ENCODE measurements at regions not wholly inside any gene's neighbourhood (a gene's known extent, or its start where the extent isn't known, plus 50 kb on each side); places are given as distances from the start of the nearest gene placed in this dataset.

DNA sequence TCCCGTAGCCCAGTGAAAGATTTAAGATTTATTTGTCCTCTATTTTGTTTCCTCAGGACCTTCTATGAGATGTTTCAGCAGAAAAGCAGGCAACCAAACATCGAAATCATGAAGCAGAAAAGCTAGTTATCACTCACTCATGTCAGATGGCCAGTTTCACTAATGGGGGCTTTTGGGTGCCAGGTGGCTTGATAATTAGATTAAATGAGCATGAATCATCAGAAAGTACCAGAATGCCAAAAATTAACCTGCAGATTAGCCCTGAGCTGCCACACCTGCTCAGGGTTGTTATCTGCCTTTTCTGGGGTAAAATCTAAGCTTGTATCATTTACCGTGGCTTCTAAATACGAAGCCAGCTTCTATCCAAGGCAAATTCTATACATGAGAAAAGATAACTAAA lies 1017.5 kb downstream of the XPNPEP1 start:
- DNase-seq: no peak

DNA sequence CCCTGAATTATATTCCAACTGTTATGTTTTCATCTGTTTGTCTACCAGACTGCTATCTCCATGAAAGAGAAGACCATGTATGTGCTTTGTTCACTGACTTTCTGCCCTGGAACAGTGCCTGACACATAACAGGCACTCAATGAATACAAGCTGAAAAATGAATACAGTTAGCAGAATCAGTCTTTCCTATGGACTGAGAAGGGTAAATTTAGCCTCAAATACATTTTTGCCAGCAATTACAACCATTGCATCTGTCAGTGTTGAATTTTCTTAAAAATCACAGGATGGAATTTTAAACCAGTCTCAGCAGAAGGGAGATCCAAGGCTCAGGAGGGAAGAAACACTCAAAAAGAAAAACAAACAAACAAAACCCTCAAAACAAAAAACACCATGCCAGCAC lies 1018.1 kb downstream of the XPNPEP1 start:
- DNase-seq: no peak

DNA sequence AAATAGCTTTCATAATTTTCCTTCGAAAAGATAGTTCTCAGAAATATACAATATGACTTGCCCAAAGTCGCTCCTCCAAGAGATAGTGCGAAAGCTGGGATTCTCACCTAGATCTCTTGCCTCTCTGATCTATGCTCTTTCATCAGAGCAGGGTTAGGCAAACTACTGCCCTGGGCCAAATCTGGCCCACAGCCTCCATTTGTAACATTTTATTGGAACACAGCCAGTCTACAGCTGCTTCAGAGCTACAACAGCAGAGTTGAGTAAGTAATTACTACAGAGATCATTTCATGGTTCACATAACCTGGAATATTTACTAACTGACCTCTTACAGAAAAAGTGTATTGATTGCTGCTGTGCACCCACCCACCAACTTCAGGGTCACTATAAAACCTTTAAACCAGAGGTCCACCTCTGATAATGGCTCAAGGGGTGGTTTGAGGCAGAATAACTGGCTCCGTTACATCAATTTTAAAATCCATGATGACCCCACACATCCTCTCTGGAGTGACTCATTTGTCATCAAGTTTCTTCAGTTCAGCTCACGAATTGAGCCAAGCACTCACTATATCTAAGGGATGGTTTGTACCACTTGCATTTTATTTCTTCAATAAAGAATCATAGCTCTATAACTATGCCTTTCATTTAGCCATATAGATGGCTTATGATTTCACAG lies 1019.0 kb downstream of the XPNPEP1 start:
- DNase-seq: no peak

DNA sequence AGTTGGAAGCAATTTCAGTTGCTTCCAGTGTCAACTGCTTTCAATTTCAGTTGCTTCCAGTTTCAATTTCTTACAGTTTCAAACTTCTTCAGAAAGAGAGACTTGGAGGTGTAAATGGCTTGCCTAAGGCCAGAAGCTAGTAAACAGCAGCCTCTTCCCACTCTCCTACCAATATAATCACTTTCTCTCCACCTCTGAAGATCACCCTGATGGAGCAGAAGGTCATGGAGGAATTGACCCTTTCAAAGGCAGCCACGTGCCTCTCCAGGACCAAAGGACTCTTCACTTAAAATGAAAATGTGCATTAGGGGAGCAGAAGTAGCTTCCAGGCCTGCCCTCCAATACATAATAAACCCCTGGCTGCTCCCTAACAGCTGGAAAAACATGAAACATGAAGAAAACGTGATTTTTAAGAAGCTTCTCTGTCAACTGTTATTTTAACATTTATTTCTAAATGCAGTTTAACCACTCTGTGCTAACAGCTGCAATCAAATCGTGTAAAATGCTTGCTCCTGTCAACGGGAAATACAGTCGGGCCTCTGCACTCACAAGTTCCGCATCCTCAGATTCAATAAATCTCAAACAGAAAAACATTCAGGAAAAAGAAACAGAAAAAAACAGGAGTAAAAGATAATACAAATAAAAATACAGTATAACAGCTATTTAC lies 1020.6 kb downstream of the XPNPEP1 start:
- DNase-seq: no peak

DNA sequence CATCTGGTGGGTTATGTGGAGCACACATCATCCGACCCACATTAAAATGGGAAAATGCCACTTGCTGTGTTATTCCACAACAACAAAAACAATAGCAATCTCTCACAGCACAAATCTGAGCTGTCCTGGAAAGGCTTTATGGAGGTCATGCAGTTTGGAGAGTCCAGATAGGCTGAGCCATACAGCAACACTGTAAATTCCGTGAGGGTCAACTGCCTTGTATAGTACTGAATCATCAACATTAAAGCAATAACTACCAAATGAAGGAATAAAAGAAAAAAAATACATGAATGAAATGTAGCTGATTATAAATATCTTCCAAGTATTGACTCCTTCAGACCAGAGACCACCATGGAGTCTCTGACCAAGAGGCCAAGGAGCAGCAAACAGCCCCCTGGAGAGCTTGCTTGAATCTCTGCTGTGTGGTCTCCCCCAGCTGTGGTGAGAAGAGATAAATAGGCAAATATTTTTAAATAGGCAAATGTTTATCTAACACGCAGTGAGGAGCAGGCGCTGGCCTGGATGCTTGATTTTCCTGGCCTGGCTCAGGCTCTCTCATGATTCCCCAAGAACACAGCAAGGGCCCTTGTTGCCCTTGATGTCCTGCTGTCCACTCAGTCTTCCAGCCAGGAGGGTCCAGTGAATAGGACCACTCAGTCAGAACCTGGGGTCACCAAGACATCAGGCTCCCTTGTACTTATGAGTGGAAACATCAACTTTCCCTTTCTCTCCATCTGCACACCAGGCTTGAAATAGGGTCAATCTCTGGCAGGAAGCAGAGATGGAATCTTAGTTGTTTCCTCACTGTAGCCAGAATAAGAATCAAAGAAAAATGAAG lies 1021.3 kb downstream of the XPNPEP1 start:
- no peak for DNase-seq

DNA sequence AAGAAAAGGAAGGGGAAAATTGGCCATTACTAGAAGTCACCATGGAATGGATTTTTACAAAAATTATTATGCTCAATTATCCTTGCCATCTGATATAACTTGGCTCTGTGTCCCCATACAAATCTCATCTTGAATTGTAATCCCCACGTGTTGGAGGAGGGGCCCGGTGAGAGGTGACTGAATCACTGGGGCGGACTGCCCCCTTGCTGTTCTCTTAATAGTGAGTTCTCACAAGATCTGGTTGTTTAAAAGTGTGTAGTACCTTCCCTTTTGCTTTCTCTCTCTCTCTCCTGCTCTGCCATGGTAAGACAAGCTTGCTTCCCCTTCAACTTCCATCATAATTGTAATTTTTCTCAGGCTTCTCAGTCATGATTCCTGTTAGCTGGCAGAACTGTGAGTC lies 1023.6 kb downstream of the XPNPEP1 start:
- no peak for DNase-seq

DNA sequence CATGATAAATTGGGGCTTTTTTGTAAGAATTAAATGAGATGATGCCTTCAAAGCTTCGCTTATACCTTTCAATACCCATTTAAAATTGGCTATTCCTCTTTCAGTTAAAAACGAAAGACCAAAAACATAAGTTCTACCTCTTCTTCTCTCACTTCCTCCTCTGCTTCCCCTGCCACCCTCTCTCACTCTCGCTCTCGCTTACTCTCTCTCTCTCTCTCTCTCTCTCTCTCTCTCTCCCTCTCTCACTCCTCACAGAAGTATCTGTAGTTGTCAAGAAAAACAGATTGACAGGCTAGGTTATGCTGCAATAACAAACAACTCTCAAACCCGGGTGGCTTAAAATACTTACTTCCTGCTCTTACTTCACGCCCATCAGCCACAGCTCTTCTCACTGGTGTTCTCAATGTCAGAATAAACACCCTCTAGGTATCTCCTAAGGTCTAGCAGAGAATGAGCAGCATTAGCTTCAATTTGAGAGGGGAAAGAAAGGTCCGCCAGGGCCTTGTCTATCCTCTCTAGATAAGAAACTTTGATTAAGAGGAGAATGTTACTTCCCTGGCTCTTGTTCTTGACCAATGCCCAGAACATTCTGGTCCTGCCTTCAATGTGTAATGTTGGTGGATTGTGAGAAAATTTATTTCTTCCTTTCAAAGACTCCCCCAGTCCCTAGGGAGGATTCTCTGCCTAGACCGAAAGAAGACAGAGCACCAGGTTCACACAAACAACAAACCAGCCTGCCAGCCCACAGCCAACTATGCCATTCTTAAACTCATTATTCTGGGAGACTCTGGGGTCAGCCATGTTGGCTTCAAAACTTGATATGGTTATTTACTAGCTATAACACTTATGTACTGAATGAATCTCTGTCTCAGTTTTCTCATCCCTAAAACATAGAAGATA lies 1028.7 kb downstream of the XPNPEP1 start:
- no peak for DNase-seq

DNA sequence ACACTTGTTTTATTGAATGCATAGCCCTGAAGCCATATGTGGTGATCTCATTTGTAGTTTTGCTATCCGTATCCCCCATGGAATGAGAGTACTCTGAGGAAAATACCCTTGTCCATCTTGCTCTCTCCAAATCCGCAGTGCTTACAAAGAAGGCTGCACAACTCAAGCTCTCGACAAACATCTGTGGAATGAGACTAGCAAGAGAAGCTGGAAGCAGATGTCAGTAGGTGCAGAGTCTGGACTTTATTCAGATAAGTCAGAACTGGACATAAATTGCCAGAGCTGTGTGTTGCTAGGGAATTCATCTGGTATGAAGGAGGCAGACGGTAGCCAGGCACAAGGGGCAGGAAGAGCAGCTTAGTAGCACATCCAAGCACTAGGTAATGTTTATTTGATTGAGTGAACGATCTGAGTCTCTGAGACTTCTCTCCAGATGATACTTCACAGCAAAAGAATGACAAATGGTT lies 1046.2 kb downstream of the XPNPEP1 start:
- DNase-seq: no peak

DNA sequence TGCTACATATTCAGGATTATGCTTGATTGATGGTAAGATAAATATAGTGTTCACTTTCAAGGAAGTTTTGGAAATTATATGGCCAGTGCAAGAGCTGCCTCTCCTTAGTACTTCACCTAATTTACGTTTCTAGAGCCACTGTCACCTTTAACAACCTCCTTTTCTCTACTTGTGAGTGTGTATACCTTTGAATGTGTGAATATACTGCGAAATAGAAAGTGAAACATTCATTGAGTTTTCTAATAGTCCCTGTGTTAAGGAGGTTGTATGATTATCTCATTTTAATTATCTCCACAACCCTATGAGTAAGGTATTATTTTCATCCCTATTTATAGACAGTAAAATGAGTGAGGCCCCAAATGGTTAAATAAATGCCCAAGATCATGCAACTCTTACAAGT lies 1050.5 kb downstream of the XPNPEP1 start:
- no peak for DNase-seq

DNA sequence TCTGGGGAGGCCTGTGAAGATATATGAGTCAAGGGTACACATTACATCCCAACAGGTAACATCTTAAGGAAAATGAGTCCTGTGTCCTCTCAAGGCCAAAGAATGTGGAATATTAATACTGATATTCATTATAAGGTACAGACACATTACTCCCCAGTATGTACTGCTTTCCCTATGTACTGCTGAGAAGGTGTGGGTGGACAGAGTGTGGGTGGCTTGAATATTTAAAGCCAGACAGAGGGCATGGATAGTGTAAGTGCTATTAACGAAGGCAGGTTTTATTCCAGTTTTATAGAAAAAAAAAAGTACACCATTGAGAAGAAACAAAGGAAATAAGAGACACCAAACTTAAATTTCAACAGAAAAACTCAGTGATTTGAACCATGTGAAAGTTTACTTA lies 1054.4 kb downstream of the XPNPEP1 start:
- DNase-seq: no peak

DNA sequence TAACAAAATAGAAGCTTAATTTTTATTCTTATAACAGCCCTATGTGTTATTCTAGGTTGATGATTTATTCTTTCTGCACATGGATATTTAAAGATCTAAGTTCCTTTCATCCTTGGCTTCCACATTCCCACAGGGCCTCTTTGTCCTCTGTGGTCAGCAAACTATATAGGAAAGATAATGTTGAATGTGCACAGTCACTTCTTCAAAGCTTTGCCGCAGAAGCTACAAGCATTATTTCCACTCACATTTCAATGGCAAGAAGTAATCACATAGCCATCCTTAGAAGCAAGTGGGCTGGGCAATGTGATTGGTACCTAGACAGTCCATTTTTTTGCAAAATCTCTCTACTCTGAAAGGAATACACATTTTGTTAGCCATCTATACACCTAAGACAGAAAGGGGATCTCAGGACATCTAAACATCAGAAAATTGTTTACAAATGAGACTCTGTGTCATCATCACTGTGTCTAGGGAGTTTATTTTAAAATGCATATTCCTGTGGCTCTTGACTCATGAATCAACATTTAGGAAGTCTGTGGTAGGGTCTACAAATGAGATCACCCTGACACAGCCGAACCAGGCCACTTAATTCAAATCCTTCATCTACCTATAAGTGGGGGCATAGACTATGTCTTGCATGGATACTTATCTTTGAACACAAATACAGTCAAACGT lies 1060.5 kb downstream of the XPNPEP1 start:
- DNase-seq: no peak

DNA sequence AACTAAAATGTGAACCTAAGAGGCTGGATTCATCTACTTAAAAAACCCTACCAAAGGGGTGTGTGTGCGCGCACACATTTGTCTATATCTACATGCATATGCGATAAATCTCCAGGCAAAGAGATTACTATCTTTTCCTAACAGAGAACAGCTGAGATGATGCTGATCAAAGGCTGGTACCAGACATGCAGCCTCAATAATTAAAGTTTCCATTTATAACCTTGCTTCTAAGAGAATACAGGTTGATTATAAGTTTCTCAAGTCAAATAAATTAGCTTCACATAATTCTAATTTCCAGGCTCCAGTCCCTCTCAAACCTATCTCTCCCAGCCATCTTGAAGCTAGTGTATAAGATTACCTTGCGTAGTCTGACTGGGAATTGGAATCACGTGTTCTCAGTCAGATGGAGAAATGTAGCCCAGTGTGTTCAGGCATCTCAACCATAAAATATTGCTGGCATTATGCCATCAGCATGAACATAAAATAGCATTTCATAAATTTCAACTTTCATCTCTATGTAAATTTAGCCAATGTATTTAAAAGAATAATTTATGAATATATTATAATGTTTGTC lies 1062.0 kb downstream of the XPNPEP1 start:
- no peak for DNase-seq

DNA sequence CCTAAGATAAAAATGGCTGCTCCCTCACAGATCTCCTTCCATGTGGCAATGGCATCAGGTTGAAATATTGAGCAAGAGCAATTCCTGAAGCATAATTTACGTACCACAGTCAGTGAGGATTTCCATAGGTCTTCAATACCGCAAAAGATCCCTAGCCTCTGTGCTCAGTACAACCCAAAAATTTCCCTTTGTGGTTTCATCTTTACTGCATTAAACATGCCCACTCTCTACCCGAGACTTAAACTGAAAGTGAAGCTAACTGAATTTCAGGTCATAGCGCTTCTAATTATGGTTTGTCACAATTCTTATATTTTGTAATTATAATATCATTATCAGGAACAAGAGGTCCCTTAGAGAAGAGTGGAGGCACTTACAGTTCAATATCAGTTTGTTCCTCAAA lies 1071.1 kb downstream of the XPNPEP1 start:
- no peak for DNase-seq

DNA sequence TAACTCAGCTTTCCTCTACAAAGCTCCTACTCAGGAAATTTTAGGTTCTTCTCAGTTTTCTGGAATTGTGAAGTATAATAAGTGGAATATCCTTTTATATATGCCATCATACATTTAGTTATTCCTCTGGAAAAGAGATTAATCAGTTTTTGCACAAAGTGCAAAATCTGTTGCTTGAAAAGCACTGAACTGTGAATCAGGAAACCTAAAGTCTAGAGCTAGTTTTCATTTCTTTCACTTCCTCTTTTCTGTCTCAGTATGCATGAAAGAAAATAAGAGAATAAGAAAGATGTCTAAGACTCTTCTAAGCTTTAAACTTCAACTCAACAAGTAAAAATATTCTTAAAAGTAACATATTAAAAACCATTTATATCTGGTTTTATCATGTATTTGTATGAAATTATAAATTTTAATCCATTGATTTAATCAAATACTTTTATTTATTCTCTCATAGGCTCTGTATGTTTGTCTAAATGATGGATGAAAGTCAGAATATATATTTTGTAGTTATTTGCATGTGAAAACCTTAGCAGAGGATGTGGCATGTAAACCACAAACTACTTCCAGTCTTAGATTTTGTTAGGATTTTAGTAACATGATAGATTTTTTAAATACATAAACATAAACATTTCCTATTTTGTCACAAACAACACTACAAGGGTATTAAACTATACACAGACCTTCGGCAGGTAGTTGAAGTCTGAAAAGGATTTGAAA lies 1073.0 kb downstream of the XPNPEP1 start:
- no peak for DNase-seq

DNA sequence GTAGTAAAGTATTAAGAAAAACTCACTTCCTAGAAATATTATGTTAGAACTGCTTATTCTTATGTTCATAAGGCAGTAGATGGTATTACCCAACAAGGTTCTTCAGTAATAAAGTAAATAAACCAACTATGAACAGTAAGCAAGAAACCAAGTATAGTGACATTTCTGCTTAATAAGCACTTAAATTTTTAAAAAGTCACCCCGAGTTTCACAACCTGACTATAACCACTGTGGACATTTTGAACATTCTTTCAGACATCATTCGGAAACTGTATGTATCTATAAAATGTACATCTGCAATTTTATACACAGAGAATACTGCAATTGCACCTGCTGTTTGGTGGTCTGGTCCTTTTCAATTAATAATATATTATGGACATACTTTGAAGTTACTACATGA lies 1073.6 kb downstream of the XPNPEP1 start:
- DNase-seq: no peak

DNA sequence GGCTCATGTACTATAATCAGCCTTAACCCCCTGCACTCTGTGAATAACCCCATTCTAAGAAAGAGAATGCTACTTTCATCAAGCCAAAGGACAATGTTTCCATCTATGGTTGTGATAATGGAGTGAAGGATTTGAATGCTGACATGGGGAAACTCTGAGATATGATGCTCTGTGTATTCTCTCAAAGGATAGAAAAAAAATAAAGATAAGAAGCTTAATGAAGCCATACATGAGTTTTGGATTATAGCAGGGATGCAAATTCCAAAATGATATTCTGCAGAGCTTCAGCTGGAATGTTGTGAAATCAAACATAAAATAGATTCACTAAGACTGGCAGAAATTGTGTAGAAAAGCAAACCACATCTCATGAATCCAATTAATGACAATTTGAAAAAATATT lies 1074.1 kb downstream of the XPNPEP1 start:
- no peak for DNase-seq

DNA sequence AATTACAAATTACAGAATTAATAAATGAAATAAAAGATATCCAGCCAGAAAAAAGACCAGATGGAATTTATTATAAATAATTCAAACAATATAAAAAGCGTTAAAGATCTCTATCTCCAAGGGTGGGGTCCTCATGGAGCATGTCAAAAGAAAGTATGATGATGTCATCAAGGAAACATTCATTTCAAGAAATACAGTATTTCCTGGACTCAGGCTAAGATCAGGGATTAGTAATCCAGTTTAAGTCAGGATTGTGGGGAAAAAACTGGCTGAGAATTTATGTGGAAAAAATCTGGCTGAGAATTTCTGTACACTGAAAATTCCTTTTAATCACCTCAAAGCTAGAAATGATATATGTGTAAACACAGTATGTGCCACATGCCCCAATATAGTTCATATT lies 1075.3 kb downstream of the XPNPEP1 start:
- DNase-seq: no peak

DNA sequence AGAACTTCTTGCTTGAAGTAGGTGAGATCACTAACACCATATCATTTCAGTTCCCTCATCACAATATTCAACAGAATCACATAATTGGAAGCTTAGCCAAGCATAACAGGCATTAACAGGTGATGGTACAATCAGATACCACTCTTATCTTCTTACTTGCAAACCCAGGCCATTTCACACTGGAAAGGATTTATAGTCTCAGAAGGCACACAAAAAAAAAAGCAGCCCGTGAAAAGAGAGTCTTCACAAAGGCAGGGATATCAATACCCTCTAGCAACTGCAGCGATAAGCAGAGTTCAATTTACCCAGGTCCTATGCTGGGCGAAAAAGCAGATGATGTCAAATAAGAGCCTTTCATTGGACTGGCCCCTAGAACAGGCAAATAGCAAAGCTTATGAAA lies 1082.4 kb downstream of the XPNPEP1 start:
- no peak for DNase-seq

DNA sequence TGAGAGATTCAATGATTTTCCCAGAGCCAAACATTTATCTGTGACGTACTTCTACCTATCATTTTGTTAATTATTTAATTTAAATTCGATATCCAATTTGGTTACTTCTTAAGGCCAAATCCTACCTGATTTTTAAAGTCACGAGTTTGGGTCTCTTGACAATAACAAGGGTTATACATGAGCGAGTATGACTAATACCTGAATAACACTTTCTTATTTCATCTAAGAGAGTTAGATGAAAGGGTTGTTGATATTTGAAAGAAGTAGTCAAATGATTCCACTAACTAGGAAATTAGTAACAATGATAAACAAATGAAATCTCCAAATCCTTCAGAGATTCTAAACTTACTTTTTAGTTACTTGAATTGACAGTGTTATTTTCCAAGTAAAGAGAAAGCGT lies 1086.9 kb downstream of the XPNPEP1 start:
- no peak for DNase-seq

DNA sequence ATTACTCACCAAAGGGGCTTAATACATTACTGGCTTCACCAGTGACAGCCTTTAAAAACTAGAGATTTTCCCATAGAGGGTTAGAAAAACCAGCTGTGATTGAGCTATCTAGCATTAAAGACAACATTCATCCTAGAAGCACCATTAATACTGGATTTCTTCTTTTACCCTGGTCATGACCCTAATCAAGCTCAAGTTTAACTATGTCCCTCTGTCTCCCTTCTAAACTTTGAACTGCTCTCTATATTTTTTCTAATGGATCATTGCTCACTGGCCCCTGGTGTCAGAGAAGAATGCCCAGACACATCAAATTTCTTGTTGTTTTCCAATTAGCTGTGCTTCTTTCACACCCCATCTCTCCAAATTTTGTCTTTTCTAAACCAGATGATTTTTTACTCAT lies 1101.3 kb downstream of the XPNPEP1 start:
- no peak for DNase-seq

DNA sequence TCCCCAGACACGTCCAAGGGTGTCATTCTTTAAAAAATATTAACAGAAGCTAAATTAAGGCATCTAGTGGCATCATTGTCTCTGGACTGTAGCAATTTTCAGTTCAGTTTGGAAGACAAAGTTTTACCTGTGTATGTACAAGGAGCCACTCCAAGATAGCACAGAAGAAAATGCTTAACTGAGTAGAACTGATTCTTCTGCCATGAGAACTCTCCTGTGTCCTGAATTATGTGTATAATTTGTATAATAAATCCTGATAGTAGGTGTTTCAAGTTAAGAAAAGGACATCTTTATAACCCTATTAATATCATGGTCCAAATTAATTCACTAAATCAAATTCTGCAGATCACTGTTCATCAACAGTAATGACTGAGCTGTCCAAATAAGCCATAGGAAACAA lies 1104.0 kb downstream of the XPNPEP1 start:
- no peak for DNase-seq
